Smooth muscle cell (in vitro differentiated cells): ENCODE measurements at regions not wholly inside any gene's neighbourhood (a gene's known extent, or its start where the extent isn't known, plus 50 kb on each side); places are given as distances from the start of the nearest gene placed in this dataset.
A peak's percentile ranks its signal among the peaks of the same experiment; 100 is the strongest.
"Not testable (repeated sequence)": the region's sequence is repeated elsewhere in the genome, so short reads cannot be mapped to it uniquely, and the experiment has no call there.

Experiments used
- DNase-seq: peaks from one replicate; lab custom pipeline; 2025; ENCODE audit not compliant: unreplicated experiment; lab: John Stamatoyannopoulos, UW
- H2AFZ ChIP-seq: fragments of 200-600 bp; sonication (generic); 2 replicates; pipeline ENCODE4 v1.6.0; 2016; ENCODE audit warnings: antibody characterized with exemption, low read depth, mild to moderate bottlenecking
- H3F3A ChIP-seq: fragments of 200-600 bp; sonication (generic); 2 replicates; pipeline ENCODE4 v1.6.0; 2017; ENCODE audit warnings: antibody characterized with exemption, low read depth
- H3K27ac ChIP-seq: fragments of 200-600 bp; sonication (generic); 2 replicates; pipeline ENCODE4 v1.5.1; 2016; ENCODE audit warnings: low read depth, mild to moderate bottlenecking
- H3K27me3 ChIP-seq: fragments of 200-600 bp; sonication (generic); 2 replicates; pipeline ENCODE4 v1.6.1; 2016; ENCODE audit warnings: low read depth, mild to moderate bottlenecking
- H3K36me3 ChIP-seq: fragments of 200-600 bp; sonication (generic); 2 replicates; pipeline ENCODE4 v1.5.1; 2016; ENCODE audit warnings: low read depth
- H3K4me1 ChIP-seq: fragments of 200-600 bp; sonication (generic); 2 replicates; pipeline ENCODE4 v1.5.1; 2016; ENCODE audit warnings: low read depth
- H3K4me2 ChIP-seq: fragments of 200-600 bp; sonication (generic); 2 replicates; pipeline ENCODE4 v1.6.0; 2016; ENCODE audit warnings: mild to moderate bottlenecking
- H3K4me3 ChIP-seq: fragments of 200-600 bp; sonication (generic); 2 replicates; pipeline ENCODE4 v1.5.1; 2016; ENCODE audit warnings: mild to moderate bottlenecking
- H3K79me2 ChIP-seq: fragments of 200-600 bp; sonication (generic); 2 replicates; pipeline ENCODE4 v1.6.0; 2016; ENCODE audit warnings: low read depth, mild to moderate bottlenecking
- H3K9ac ChIP-seq: fragments of 200-600 bp; sonication (generic); 2 replicates; pipeline ENCODE4 v1.6.0; 2016; ENCODE audit warnings: low read depth
- H3K9me3 ChIP-seq: fragments of 200-600 bp; sonication (generic); replicated peaks from 2 replicates; pipeline ENCODE4 v1.5.1; 2016; ENCODE audit warnings: low read depth
- H4K20me1 ChIP-seq: fragments of 200-600 bp; sonication (generic); 2 replicates; pipeline ENCODE4 v1.6.0; 2016; ENCODE audit warnings: low read depth
- CTCF ChIP-seq: fragments of 200-600 bp; sonication (generic); IDR thresholded peaks from 2 replicates; pipeline ENCODE4 v1.5.1; 2017; ENCODE audit warnings: borderline replicate concordance, mild to moderate bottlenecking, antibody characterized with exemption; ENCODE audit not compliant: insufficient read depth, poor library complexity, severe bottlenecking
- WGBS: methylation state at CpG from one replicate; pipeline ENCODE4 v1.1.7; 2016; ENCODE audit warnings: low lambda C conversion rate; 5-methylcytosine and 5-hydroxymethylcytosine counted together

GRCh38 chr20:51930775-51931174 lies 128.5 kb upstream of the SALL4 start:
- peak overlapping the region; percentile 62 for H3K27ac ChIP-seq
- DNase-seq = no peak
- no peak overlapping the region for H3K9ac ChIP-seq
- H3K4me2 ChIP-seq = peak overlapping the region; percentile 73
- no peaks in the 10 kb centered on the region for H3K36me3 ChIP-seq
- H4K20me1 ChIP-seq = no peaks in the 10 kb centered on the region
- peaks cover 16% of the 10 kb centered on the region for H3K4me1 ChIP-seq
- no peaks in the 10 kb centered on the region for H3F3A ChIP-seq
- no peaks in the 10 kb centered on the region for H3K79me2 ChIP-seq
- no peak overlapping the region for H2AFZ ChIP-seq
- 26% methylated on average over 3 of the region's 3 CpGs for WGBS
- H3K9me3 ChIP-seq = no peaks in the 10 kb centered on the region
- TF ChIP-seq CTCF = no peak
- H3K4me3 ChIP-seq = no peak overlapping the region
- no peaks in the 10 kb centered on the region for H3K27me3 ChIP-seq

GRCh38 chr20:51928931-51929330 lies 126.6 kb upstream of the SALL4 start:
- no peaks in the 10 kb centered on the region for H3K27me3 ChIP-seq
- no peaks in the 10 kb centered on the region for H3K36me3 ChIP-seq
- H4K20me1 ChIP-seq = no peaks in the 10 kb centered on the region
- H3K79me2 ChIP-seq = no peaks in the 10 kb centered on the region
- no peaks in the 10 kb centered on the region for H3F3A ChIP-seq
- no peak overlapping the region for H3K4me3 ChIP-seq
- H3K9me3 ChIP-seq = no peaks in the 10 kb centered on the region
- WGBS = 83% methylated on average over 2 of the region's 2 CpGs
- no peak overlapping the region for H3K9ac ChIP-seq
- no peak overlapping the region for H3K27ac ChIP-seq
- no peak for TF ChIP-seq CTCF
- no peak overlapping the region for H2AFZ ChIP-seq
- no peak overlapping the region for H3K4me2 ChIP-seq
- DNase-seq = no peak
- peaks cover 16% of the 10 kb centered on the region for H3K4me1 ChIP-seq

GRCh38 chr20:51927970-51928369 lies 125.6 kb upstream of the SALL4 start:
- 98% methylated on average over 5 of the region's 5 CpGs for WGBS
- H4K20me1 ChIP-seq, H3K36me3 ChIP-seq, H3K4me2 ChIP-seq, H2AFZ ChIP-seq, H3K4me1 ChIP-seq, H3K9me3 ChIP-seq, H3F3A ChIP-seq, DNase-seq, H3K4me3 ChIP-seq, H3K27ac ChIP-seq, H3K79me2 ChIP-seq, H3K27me3 ChIP-seq, H3K9ac ChIP-seq: not testable (repeated sequence)

GRCh38 chr20:51926670-51927305 lies 124.5 kb upstream of the SALL4 start:
- no peaks in the 10 kb centered on the region for H3K79me2 ChIP-seq
- H3K9ac ChIP-seq = no peak overlapping the region
- peaks cover 7% of the 10 kb centered on the region for H3K4me1 ChIP-seq
- no peaks in the 10 kb centered on the region for H3K9me3 ChIP-seq
- H3K4me3 ChIP-seq = no peak overlapping the region
- no peaks in the 10 kb centered on the region for H3K36me3 ChIP-seq
- H2AFZ ChIP-seq = no peak overlapping the region
- TF ChIP-seq CTCF = no peak
- no peaks in the 10 kb centered on the region for H3F3A ChIP-seq
- no peak overlapping the region for H3K4me2 ChIP-seq
- H3K27ac ChIP-seq = no peak overlapping the region
- WGBS = 86% methylated on average over 14 of the region's 14 CpGs
- no peaks in the 10 kb centered on the region for H3K27me3 ChIP-seq
- no peaks in the 10 kb centered on the region for H4K20me1 ChIP-seq
- DNase-seq = no peak
